Activated CD4-positive, alpha-beta T cell treated with anti-CD3 and anti-CD28 coated beads for 24 hours (primary cell): ENCODE measurements at regions not wholly inside any gene's neighbourhood (a gene's known extent, or its start where the extent isn't known, plus 50 kb on each side); places are given as distances from the start of the nearest gene placed in this dataset.

Experiments
- DNase-seq, 2 donors: peaks; one replicate each; pipeline ENCODE4 v3.0.0-alpha.2; 2020; ENCODE audit warnings: low read depth in 2 of 2

- DNase-seq = no peak
Measured at GRCh38 chr6:101296169-101296960, 97.1 kb upstream of the GRIK2 start.

DNA sequence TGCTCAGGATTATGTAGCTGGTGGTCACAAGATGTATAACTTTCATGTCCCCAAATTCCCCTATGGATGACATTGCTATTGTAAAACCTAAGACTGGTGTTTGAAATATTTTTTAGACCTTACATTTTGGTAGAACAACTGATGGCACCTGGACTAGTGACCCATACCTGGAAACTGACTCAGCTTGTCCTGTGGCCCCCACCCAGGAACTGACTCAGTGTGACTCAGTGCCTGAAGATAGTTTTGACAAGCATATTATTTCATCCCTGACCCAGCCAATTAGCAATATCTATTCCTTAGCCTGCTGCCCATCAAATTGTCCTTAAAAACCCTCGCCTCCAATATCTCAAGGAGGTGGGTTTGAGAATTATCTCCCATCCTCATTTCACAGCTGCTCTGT lies 90.9 kb upstream of the GRIK2 start:
- no peak for DNase-seq

DNA sequence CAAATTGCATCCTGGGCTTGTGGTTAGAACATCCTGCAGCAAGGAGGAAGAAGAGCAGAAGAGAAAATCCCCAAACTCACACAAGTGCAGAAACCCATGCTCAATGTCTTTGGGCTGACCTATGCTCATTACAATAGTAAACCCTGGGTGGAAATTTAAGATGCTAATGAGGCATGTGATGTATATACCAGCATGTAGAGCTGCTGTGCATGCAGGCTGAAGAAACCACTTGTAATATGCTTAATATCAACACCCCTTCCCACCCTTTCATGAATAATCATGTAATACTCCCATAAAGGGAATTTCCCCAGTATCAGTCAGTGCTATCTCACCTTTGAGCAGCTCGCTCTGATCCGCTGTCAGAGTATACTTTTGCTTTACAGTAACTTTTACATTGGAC lies 90.0 kb upstream of the GRIK2 start:
- no peak for DNase-seq

- no peak for DNase-seq
Measured at GRCh38 chr6:101312652-101313051, 80.9 kb upstream of the GRIK2 start.

- DNase-seq = no peak
Measured at GRCh38 chr6:101322921-101323320, 70.6 kb upstream of the GRIK2 start.

GRCh38 chr6:101326411-101326810 lies 67.1 kb upstream of the GRIK2 start:
- DNase-seq = no peak

DNA sequence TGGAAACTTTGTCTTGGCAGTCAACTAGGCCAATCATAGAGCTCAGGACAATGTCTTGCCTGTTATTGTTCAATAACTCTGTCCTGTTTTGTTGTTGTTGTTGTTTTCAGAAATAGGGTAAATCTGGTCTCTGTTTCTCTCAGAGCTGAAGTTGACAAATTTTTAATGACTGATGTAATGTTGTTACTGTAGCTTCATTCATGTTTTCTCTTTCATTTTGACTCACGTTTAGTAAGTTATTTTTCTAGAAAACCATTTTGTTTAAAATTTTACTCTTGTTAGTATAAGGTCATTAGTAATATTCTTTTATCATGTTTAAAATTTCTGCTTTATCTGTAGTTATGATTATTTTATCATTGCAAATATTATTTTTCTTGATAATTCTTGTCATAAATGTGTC lies 51.6 kb upstream of the GRIK2 start:
- DNase-seq = no peak
